NCI-H2196 (cell line): ENCODE measurements at regions not wholly inside any gene's neighbourhood (a gene's known extent, or its start where the extent isn't known, plus 50 kb on each side); places are given as distances from the start of the nearest gene placed in this dataset.

Experiments used
- DNase-seq: peaks from one replicate; lab custom pipeline; 2025; ENCODE audit not compliant: unreplicated experiment; lab: John Stamatoyannopoulos, UW

- no peak for DNase-seq
Measured at GRCh38 chr7:12783421-12784095, 96.1 kb downstream of the ARL4A start.

GRCh38 chr7:12785473-12785872, 98.0 kb downstream of the ARL4A start:
- DNase-seq = no peak

GRCh38 chr7:12786494-12786893, 99.1 kb downstream of the ARL4A start:
- DNase-seq = no peak

- no peak for DNase-seq
Measured at GRCh38 chr7:12788171-12788570, 100.7 kb downstream of the ARL4A start.

- no peak for DNase-seq
Measured at GRCh38 chr7:12788591-12788990, 101.2 kb downstream of the ARL4A start.

- no peak for DNase-seq
Measured at GRCh38 chr7:12794722-12795302, 107.4 kb downstream of the ARL4A start.

- no peak for DNase-seq
Measured at GRCh38 chr7:12796397-12797127, 109.1 kb downstream of the ARL4A start.

- DNase-seq = no peak
Measured at GRCh38 chr7:12800486-12800885, 113.1 kb downstream of the ARL4A start.

GRCh38 chr7:12801107-12801506, 113.7 kb downstream of the ARL4A start:
- DNase-seq = no peak

GRCh38 chr7:12802070-12802469, 114.6 kb downstream of the ARL4A start:
- DNase-seq = no peak

- no peak for DNase-seq
Measured at GRCh38 chr7:12803542-12803941, 116.1 kb downstream of the ARL4A start.

- no peak for DNase-seq
Measured at GRCh38 chr7:12805518-12805928, 118.1 kb downstream of the ARL4A start.

- DNase-seq = no peak
Measured at GRCh38 chr7:12805957-12806356, 118.5 kb downstream of the ARL4A start.

- no peak for DNase-seq
Measured at GRCh38 chr7:12809476-12809875, 122.0 kb downstream of the ARL4A start.

- no peak for DNase-seq
Measured at GRCh38 chr7:12812111-12812510, 124.7 kb downstream of the ARL4A start.

GRCh38 chr7:12814107-12814506, 126.7 kb downstream of the ARL4A start:
- DNase-seq = no peak

- no peak for DNase-seq
Measured at GRCh38 chr7:12814828-12815227, 127.4 kb downstream of the ARL4A start.

GRCh38 chr7:12815426-12815825, 128.0 kb downstream of the ARL4A start:
- no peak for DNase-seq

- DNase-seq = no peak
Measured at GRCh38 chr7:12815871-12816270, 128.4 kb downstream of the ARL4A start.

- no peak for DNase-seq
Measured at GRCh38 chr7:12820777-12821176, 133.3 kb downstream of the ARL4A start.

- DNase-seq = no peak
Measured at GRCh38 chr7:12821746-12822145, 134.3 kb downstream of the ARL4A start.

- DNase-seq = no peak
Measured at GRCh38 chr7:12826079-12826478, 138.6 kb downstream of the ARL4A start.
